ENCODE measurements at regions not wholly inside any gene's neighbourhood (a gene's known extent, or its start where the extent isn't known, plus 50 kb on each side); places are given as distances from the start of the nearest gene placed in this dataset.
"Not testable (repeated sequence)": the region's sequence is repeated elsewhere in the genome, so short reads cannot be mapped to it uniquely, and the experiment has no call there.

DNA sequence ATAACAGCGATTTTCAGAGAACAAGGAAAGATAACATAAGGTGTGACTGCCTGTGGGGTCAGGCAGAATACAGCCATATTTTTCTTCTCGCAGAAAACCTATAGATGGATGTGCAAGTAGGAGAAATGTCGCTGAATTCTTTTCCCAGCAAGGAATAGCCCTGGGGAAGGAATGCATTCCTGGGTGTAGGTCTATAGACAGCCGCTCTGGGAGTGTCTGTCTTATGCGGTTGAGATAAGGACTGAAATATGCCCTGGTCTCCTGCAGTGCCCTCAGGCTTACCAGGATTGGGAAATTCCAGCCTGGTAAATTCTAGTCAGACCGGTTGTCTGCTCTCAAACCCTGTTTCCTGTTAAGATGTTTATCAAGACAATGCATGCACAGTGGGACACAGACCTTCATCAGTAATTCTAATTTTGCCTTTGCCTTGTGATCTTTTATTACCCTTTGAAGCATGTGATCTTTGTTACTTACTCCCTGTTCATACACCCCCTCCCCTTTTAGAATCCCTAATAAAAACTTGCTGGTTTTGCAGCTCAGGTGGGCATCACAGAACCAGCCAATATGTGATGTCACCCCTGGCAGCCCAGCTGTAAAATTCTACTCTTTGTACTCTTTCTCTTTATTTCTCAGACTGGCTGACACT lies 202.8 kb upstream of the SRD5A2 start:
- H3K27me3 ChIP-seq (ENCODE audit: control insufficient read depth, insufficient read depth, low read length); H3K36me3 ChIP-seq (ENCODE audit: control insufficient read depth, low read depth, low read length); H3K4me3 ChIP-seq (ENCODE audit: low read length); H3K27ac ChIP-seq (ENCODE audit: low read length); H3K9ac ChIP-seq (ENCODE audit: low read length); H3K4me1 ChIP-seq (ENCODE audit: control insufficient read depth, low read depth, low read length): not testable (repeated sequence)
- H3K9me3 ChIP-seq (ENCODE audit: control insufficient read depth, low read depth, low read length): peaks cover 15% of the 10 kb centered on the region

DNA sequence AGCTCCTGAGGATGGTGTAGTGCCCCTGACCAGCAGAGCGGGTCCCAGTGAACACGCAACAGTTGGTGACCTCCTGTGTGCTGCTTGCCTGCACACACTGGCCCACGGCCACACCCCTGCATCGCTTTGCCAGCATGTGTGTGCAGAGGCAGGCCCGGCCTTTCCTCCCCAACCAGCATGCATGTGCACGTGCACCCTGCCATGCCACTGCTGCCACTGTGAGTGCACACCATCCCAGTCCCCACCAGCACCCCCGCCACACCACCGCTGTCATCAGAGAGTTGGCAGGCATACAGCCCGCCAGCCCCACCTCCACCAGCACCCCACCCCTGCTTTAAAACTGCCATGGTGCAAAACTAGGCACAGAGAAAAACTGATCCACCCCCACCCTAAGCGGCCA lies 197.4 kb upstream of the SRD5A2 start:
- H3K4me1 ChIP-seq (ENCODE audit: control insufficient read depth, low read depth, low read length): no peaks in the 10 kb centered on the region

DNA sequence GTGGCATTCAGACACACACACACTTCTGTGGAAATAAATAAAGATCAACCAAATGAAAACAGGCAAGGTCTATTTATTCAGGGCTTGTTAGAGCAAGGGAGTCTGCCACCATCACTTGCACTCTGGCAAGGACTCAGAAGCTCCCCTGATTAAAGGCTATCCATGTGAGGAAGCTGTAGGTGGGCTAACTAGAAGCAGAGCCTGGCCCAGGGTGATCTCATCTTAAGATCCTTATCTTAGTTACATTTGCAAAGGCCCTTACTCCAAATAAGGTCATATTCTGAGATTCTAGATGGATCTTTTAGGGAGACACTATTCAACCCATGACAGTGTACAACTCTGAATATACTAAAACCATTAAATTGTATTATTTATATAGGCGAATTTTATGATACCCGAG lies 190.0 kb upstream of the SRD5A2 start:
- Histone ChIP-seq H3K9me3 (ENCODE audit: control insufficient read depth, low read depth, low read length) (no peaks in the 10 kb centered on the region), H3K27me3 (ENCODE audit: control insufficient read depth, insufficient read depth, low read length) (no peaks in the 10 kb centered on the region), H3K9ac (ENCODE audit: low read length) (no peak overlapping the region), H3K4me3 (ENCODE audit: low read length) (no peak overlapping the region), H3K4me1 (ENCODE audit: control insufficient read depth, low read depth, low read length) (no peaks in the 10 kb centered on the region), H3K36me3 (ENCODE audit: control insufficient read depth, low read depth, low read length) (no peaks in the 10 kb centered on the region), H3K27ac (ENCODE audit: low read length) (no peak overlapping the region)

More for the DNA sequence above, 197.4 kb upstream of the SRD5A2 start:
- Histone ChIP-seq H3K9me3 (ENCODE audit: control insufficient read depth, low read depth, low read length) (no peaks in the 10 kb centered on the region), H3K27me3 (ENCODE audit: control insufficient read depth, insufficient read depth, low read length) (no peaks in the 10 kb centered on the region), H3K4me3 (ENCODE audit: low read length) (no peak overlapping the region), H3K9ac (ENCODE audit: low read length) (no peak overlapping the region), H3K27ac (ENCODE audit: low read length) (no peak overlapping the region), H3K36me3 (ENCODE audit: control insufficient read depth, low read depth, low read length) (no peaks in the 10 kb centered on the region)

GRCh38 chr2:31765078-31765945 lies 184.6 kb upstream of the SRD5A2 start:
- no peak overlapping the region for H3K4me3 ChIP-seq (ENCODE audit: low read length)
- no peaks in the 10 kb centered on the region for H3K4me1 ChIP-seq (ENCODE audit: control insufficient read depth, low read depth, low read length)
- H3K27ac ChIP-seq (ENCODE audit: low read length): no peak overlapping the region
- H3K9me3 ChIP-seq (ENCODE audit: control insufficient read depth, low read depth, low read length): no peaks in the 10 kb centered on the region
- no peaks in the 10 kb centered on the region for H3K27me3 ChIP-seq (ENCODE audit: control insufficient read depth, insufficient read depth, low read length)
- no peaks in the 10 kb centered on the region for H3K36me3 ChIP-seq (ENCODE audit: control insufficient read depth, low read depth, low read length)
- no peak overlapping the region for H3K9ac ChIP-seq (ENCODE audit: low read length)

DNA sequence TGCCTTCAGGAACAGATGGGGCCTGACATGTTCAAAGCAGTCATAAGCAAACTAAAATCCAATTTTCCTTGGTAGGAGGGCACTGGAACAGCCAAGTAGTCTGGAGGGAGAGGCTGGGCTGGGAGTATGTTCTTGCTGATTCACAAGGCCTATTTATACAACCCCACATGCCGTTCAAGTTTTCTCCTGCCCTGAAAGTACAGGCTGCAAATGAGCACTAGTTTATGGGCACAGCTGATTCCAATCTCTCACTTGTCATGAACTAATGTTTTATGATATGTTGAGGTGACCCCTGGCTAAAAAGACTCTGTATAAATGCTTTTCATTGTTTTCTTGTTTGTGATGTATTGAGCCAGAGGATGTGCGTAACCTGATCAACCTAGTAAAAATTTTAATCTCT lies 183.4 kb upstream of the SRD5A2 start:
- H3K27me3 ChIP-seq (ENCODE audit: control insufficient read depth, insufficient read depth, low read length): no peaks in the 10 kb centered on the region
- H3K27ac ChIP-seq (ENCODE audit: low read length): no peak overlapping the region
- no peaks in the 10 kb centered on the region for H3K9me3 ChIP-seq (ENCODE audit: control insufficient read depth, low read depth, low read length)
- no peak overlapping the region for H3K9ac ChIP-seq (ENCODE audit: low read length)
- H3K4me1 ChIP-seq (ENCODE audit: control insufficient read depth, low read depth, low read length): no peaks in the 10 kb centered on the region
- no peaks in the 10 kb centered on the region for H3K36me3 ChIP-seq (ENCODE audit: control insufficient read depth, low read depth, low read length)
- H3K4me3 ChIP-seq (ENCODE audit: low read length): no peak overlapping the region

DNA sequence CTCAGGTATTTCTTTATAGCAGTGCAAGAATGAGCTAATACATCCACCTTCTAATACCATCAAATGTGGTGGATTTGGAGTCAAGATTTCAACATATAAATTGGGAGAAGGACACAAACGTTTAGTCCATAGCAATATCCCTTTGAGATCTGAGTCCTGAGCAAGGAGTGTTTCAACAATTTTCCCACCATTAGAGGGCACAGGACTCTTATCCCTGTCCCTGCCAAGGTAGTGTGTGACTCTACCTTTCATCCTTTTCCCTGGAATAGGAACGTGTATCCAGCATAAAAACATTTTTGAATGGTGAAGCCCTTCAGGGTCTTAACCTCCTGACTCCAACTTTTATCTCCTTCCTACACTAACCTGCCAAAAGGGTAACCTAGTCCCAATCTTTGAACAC lies 181.3 kb upstream of the SRD5A2 start:
- Histone ChIP-seq H3K4me1 (ENCODE audit: control insufficient read depth, low read depth, low read length) (no peaks in the 10 kb centered on the region), H3K9ac (ENCODE audit: low read length) (no peak overlapping the region), H3K27me3 (ENCODE audit: control insufficient read depth, insufficient read depth, low read length) (no peaks in the 10 kb centered on the region), H3K27ac (ENCODE audit: low read length) (no peak overlapping the region), H3K36me3 (ENCODE audit: control insufficient read depth, low read depth, low read length) (no peaks in the 10 kb centered on the region), H3K4me3 (ENCODE audit: low read length) (no peak overlapping the region), H3K9me3 (ENCODE audit: control insufficient read depth, low read depth, low read length) (no peaks in the 10 kb centered on the region)

DNA sequence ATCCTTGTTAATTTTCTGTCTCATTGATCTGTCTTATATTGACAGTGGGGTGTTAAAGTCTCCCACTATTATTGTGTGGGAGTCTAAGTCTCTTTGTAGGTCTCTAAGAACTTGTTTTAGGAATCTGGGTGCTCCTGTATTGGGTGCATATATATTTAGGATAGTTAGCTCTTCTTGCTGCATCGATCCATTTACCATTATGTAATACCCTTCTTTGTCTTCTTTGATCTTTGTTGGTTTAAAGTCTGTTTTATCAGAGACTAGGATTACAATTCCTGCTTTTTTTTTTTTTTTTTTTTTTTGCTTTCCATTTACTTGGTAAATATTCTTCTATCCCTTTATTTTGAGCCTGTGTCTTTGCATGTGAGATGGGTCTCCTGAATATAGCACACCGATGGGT lies 176.6 kb upstream of the SRD5A2 start:
- H3K27ac ChIP-seq (ENCODE audit: low read length): not testable (repeated sequence)

DNA sequence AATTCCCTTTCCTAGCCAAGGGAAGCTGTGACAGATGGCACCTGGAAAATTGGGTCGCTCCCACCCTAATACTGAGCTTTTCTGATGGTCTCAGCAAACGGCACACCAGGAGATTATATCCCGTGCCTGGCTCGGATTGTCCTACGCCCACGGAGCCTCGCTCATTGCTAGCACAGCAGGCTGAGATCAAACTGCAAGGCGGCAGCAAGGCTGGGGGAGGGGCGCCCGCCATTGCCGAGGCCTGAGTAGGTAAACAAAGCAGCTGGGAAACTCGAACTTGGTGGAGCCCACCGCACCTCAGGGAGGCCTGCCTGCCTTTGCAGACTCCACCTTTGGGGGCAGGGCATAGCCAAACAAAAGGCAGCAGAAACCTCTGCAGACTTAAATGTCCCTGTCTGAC lies 168.0 kb upstream of the SRD5A2 start:
- not testable (repeated sequence) for H3K27ac ChIP-seq (ENCODE audit: low read length); H3K27me3 ChIP-seq (ENCODE audit: control insufficient read depth, insufficient read depth, low read length); H3K4me3 ChIP-seq (ENCODE audit: low read length); H3K4me1 ChIP-seq (ENCODE audit: control insufficient read depth, low read depth, low read length); H3K9ac ChIP-seq (ENCODE audit: low read length); H3K36me3 ChIP-seq (ENCODE audit: control insufficient read depth, low read depth, low read length)
- peaks cover 21% of the 10 kb centered on the region for H3K9me3 ChIP-seq (ENCODE audit: control insufficient read depth, low read depth, low read length)

More for the DNA sequence above, 176.6 kb upstream of the SRD5A2 start:
- not testable (repeated sequence) for H3K9me3 ChIP-seq (ENCODE audit: control insufficient read depth, low read depth, low read length); H3K9ac ChIP-seq (ENCODE audit: low read length); H3K4me3 ChIP-seq (ENCODE audit: low read length); H3K27me3 ChIP-seq (ENCODE audit: control insufficient read depth, insufficient read depth, low read length); H3K4me1 ChIP-seq (ENCODE audit: control insufficient read depth, low read depth, low read length); H3K36me3 ChIP-seq (ENCODE audit: control insufficient read depth, low read depth, low read length)

- Histone ChIP-seq H3K36me3 (ENCODE audit: control insufficient read depth, low read depth, low read length) (no peaks in the 10 kb centered on the region), H3K4me3 (ENCODE audit: low read length) (no peak overlapping the region), H3K9me3 (ENCODE audit: control insufficient read depth, low read depth, low read length) (peaks cover 21% of the 10 kb centered on the region), H3K27me3 (ENCODE audit: control insufficient read depth, insufficient read depth, low read length) (no peaks in the 10 kb centered on the region), H3K4me1 (ENCODE audit: control insufficient read depth, low read depth, low read length) (no peaks in the 10 kb centered on the region), H3K27ac (ENCODE audit: low read length) (no peak overlapping the region), H3K9ac (ENCODE audit: low read length) (no peak overlapping the region)
Measured at GRCh38 chr2:31748041-31748440, 167.3 kb upstream of the SRD5A2 start.

- Histone ChIP-seq H3K36me3 (ENCODE audit: control insufficient read depth, low read depth, low read length) (no peaks in the 10 kb centered on the region), H3K27me3 (ENCODE audit: control insufficient read depth, insufficient read depth, low read length) (no peaks in the 10 kb centered on the region), H3K9ac (ENCODE audit: low read length) (no peak overlapping the region), H3K9me3 (ENCODE audit: control insufficient read depth, low read depth, low read length) (peaks cover under 1% of the 10 kb centered on the region), H3K4me1 (ENCODE audit: control insufficient read depth, low read depth, low read length) (no peaks in the 10 kb centered on the region), H3K27ac (ENCODE audit: low read length) (no peak overlapping the region), H3K4me3 (ENCODE audit: low read length) (no peak overlapping the region)
Measured at GRCh38 chr2:31739161-31739560, 158.4 kb upstream of the SRD5A2 start.

- H3K27ac ChIP-seq (ENCODE audit: low read length): no peak overlapping the region
- no peak overlapping the region for H3K9ac ChIP-seq (ENCODE audit: low read length)
- H3K4me1 ChIP-seq (ENCODE audit: control insufficient read depth, low read depth, low read length): no peaks in the 10 kb centered on the region
- H3K4me3 ChIP-seq (ENCODE audit: low read length): no peak overlapping the region
- no peaks in the 10 kb centered on the region for H3K27me3 ChIP-seq (ENCODE audit: control insufficient read depth, insufficient read depth, low read length)
- no peaks in the 10 kb centered on the region for H3K36me3 ChIP-seq (ENCODE audit: control insufficient read depth, low read depth, low read length)
- H3K9me3 ChIP-seq (ENCODE audit: control insufficient read depth, low read depth, low read length): no peaks in the 10 kb centered on the region
Measured at GRCh38 chr2:31736695-31737454, 156.1 kb upstream of the SRD5A2 start.

Data from iPS-18a (cell line).